ENCODE measurements at regions not wholly inside any gene's neighbourhood (a gene's known extent, or its start where the extent isn't known, plus 50 kb on each side); places are given as distances from the start of the nearest gene placed in this dataset.

DNA sequence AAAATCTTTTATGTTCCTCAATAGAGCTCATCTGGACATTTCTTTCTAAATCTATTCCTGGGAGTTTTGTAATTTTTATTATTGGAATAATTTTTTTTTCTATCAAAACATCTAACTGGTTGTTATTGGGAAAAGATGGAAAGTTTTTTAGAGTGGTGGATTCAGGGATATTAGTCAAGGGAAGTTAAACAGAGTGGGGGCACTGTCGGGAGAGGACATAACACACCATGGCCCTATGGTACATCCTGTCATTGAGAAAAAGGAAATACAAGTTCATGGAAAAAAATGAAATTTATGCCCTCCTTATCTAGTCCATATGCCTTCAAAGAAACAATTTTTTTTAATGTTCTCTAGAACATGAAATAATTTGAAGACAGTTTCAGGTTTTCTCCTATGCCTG, 96.3 kb upstream of the TSPAN5 start:
- no peak for DNase-seq

DNA sequence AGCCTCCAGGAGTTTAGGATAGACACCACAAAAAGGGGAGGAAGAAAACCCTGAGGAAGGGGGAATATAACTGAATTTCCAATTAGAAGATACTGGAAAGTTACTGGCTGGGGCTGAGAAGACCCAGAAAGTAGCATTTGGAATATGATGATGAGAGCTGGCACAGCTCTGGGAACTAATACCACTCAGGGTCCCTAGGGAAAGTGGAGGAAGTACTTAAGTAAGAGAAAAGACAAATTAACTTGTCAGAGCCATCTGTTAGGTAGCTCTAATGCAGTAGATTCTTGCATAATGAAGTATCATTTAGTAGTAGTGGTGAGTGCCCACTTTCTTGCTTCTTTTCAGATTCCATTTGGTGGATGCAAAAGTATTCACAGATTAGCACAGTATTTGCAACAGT, 90.8 kb upstream of the TSPAN5 start:
- no peak for DNase-seq

DNA sequence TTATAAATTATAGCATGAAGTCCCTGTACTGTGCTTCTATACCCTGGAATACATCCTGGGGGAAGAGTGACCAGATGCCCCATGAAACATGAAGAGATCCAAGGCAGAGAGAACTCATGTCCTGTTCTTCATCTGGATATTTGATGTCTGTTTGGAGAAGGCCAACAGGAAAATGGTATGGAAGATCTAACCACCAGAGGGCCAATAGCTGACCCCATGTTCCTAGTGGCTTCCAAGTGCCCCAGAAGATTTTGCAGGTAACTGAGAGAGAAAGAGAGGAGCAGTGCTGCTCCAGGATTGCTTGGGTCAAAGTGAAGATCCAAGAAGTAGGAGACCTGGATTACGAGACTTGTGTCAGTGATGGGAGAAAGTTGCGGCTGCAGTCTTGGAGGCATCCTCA, 90.2 kb upstream of the TSPAN5 start:
- DNase-seq: no peak

DNA sequence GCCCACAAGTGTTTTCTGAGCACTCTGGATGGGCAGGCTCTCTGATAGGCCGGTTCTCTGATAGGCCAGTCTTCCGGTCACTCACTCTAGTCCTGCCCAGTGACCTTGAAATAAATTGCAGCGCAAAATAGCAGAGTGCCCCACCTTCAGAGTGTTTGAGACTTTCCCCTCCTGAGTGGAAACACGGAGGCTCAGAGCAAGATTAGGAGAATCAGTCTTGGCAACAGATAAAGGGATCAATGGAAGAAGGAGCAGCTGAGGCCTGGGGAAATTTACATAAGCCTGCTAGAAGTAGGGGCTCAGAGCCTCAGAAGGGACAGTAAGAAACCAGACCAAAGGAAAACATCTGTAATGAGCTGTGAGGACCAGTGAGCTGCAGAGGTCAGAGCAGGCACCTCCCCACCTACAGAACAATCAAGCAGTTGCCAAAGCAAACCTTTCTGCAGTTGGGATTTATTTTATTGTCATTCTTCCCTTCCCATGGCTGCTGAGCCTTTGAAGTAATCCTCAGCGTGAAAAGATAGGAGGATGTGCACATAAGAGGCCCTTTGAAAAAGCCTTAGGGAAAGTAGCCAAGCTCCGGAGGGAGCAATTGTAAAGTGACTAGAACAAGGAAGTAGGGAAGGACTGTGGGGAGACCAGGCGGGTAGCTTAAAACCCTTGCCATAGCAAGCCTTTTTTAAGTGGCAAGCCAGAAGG, 89.1 kb upstream of the TSPAN5 start:
- no peak for DNase-seq

DNA sequence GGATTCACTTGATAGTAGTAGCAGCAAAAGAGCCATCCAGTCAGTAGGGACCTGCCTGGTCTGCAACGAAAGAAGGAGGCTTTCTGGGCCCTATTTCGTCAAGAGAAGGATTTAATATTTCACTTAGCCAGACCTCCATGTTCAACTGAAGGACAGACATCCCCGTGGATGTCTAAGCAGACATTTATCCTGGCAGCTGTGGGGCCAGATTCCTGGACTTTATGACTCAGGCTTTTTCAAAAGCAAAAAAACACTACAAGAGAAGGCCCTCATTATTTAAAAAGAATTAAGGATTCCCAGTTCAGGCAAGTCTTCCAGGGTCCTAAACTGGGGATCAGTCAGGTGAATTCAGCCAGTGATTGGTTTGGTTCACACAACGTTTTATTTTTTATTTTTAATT, 88.5 kb upstream of the TSPAN5 start:
- DNase-seq: no peak

DNA sequence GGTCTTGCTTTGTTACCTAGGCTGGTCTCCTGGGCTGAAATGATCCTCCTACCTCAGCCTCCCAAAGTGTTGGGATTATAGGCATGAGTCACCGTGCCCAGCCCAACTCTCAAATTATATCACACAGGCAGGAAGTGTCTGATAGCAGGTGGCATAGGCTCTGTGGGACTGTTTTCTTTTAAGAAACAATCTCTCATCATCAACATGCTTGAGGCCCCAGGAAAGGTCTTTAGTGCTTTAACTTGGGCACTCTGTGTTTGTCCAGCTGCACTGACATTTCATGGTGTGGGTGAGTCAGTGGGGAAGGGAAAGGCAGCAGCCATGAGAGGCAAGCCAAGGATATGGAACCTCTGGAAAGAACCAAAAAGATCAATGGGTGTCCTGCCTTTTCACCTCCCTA, 88.1 kb upstream of the TSPAN5 start:
- no peak for DNase-seq

DNA sequence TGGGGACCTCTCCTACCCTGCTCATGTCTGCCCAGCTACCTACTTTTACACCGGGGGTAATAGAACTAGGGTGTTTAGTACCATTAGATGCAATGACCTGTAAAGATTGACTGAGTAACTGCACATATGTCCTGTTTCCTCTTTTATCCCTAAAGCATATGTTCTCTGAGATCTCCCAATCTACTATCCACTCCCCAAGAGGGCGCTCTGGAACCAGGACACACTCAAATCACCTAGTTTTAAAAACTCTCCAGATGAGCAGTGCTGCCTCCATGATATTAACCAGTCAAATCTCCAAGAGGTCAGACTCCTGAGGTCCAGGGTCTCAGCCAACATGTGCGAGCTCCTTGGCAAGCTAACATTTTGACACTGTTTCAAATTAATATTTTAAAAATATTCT, 87.0 kb upstream of the TSPAN5 start:
- peak in 1 of 2 donors; percentile 9 for DNase-seq

DNA sequence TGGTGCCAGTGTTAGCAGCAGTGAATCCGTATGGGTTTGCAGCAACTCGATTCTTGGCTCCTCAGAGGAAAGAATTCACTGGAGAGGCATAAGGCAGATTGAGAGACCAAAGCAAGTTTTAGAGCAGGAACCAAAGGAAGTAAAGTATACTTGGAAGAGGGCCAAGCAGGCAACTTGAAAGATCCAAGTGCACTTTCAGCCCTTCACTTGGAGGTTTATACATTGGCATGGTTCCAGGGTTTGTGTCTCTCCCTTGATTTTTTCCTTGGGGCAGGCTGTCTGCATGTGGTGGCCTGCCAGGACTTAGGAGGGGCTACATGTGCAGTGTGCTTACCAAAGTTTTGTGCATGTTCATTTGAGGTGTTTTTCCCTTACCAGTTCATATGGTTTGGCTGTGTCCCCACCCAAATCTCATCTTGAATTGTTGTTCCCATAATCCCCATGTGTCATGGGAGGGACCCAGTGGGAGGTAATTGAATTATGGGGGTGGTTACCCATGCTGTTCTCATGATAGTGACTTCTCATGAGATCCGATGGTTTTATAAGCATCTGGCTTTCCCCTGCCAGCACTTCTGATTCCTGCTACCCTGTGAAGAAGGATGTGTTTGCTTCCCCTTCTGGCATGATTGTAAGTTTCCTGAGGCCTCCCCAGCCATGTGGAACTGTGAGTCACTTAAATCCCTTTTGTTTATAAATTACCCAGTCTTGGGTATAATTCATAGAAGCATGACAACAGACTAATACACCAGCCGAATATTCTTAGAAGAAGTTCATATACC, 86.2 kb upstream of the TSPAN5 start:
- DNase-seq: no peak

DNA sequence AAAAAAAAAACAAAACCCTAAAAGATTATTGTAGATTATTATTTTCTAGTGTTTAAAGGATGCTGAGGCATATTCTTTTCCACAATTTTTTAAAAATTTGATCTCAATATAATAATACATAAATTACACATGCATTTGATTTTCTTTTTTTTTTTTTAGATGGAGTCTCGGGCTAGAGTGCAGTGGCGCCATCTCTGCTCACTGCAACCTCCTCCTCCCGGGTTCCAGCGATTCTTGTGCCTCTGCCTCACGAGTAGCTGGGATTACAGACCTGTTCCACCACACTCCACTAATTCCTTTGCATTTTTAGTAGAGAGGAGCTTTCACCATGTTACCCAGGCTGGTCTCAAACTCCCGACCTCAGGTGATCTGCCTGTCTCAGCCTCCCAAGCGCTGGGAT, 83.5 kb upstream of the TSPAN5 start:
- DNase-seq: no peak

DNA sequence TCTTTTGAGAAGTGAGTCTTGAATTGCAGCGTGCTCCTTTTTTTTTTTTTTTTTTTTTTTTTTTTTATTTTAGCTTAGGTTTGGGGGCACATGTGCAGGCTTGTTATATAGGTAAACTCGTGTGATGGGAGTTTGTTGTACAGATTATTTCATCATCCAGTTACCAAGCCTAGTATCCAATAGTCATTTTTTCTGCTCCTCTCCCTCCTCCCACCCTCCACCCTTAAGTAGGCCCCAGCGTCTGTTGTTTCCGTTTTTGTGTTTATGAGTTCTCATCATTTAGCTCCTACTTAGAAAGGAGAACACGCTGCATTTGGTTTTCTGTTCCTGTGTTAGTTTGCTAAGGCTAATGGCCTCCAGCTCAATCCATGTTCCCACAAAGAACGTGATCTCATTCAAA, 81.3 kb upstream of the TSPAN5 start:
- DNase-seq: no peak

DNA sequence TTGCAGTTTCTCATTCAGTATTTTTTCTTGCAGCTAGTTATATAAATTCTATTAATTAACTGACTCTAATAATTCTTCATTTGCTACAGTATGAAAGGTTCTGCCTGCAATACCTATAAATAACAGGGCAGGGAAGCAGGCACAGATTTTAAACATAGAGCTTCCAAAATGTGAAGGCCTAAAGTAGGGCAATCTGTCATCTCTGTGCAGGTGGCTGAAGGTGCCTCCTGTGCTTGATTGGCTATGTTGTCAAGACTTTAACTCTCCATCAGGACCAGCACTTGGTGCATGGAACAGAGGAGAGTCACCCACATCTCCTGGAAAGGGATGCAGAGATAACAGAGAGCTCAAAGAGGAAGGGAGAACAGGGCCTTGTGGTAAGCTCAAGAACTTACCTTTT, 75.2 kb upstream of the TSPAN5 start:
- no peak for DNase-seq

DNA sequence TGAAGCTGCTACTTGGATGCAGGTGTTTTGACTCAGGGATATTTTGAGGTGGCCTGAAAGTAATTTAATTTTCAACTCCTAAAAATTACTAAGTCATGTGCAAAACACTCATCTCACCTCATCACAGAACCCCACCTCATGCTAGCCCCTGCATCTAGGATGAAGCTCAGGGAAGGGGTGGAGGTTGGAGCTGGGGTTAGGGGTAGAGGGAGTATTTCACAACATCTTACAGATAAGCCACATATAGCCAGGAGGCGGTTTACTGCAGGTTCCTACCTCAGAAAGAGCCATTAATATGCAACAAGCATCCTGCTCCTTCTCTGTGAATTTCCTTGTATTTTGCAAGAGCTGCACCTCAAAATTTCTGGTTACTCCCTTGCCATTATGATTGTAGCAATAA, 70.5 kb upstream of the TSPAN5 start:
- DNase-seq: no peak

DNA sequence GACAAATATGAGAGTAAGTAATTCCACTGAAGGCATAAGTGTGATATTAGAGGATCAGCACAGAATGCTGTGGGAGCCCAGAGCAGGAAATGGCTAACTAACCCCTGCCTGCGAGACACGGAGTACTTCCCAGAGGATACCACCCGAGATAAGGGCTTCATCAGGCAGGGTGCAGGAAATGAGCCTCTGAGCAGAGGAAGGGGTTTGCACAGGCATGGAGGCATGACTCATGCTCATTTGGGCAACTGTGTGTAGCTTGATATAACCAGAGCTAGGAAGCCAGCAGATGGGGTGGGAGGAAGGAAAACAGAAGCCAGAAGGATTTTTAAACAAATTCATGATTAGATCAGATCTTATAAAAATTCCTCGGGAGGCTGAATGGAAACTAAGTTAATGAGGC, 70.0 kb upstream of the TSPAN5 start:
- no peak for DNase-seq

DNA sequence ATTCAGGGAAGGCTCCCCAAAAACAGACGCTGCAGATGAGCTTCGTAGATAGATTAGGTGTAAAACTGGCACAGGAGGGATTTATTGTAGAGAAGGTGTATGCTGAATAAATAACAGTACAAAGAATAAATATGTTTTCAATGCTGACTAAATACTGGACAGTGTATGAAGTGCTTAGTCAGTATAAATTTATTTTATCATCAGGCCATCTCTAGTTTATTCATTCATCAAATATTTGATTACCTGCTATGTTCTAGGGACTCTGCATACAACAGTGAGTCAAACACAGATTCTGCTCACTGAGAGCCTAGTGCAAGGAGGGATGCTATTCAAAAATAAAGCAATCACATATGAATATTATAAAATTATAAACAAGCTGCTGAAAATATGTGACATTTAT, 63.6 kb upstream of the TSPAN5 start:
- DNase-seq: no peak

DNA sequence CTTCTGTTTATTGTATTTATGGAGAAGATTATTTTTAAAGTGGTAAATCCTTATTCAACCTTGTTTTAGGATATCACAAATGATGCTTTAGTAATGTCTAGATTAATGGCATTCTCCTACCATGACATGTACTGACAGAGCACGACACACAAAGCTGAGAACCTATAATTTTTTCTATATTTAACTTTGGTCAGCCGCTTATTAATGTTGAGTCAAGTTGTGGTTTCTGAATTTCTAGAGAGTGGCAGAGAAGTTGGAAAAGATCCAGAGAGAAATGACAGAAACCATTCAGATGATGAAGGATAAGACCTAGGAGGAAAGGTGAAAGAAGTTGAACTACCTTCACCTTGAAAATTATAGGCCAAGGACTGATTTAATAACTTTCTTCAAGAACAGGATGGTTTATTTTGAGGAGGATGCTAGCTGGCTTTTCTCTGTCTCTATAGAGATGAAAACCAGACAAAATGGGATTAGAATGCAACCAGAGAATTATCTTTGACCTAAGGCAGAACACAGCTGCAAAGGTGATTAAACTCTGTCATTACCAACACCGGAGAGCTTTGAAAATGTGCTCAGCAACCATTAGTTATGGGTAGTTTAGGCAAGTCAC, 62.6 kb upstream of the TSPAN5 start:
- DNase-seq: no peak

DNA sequence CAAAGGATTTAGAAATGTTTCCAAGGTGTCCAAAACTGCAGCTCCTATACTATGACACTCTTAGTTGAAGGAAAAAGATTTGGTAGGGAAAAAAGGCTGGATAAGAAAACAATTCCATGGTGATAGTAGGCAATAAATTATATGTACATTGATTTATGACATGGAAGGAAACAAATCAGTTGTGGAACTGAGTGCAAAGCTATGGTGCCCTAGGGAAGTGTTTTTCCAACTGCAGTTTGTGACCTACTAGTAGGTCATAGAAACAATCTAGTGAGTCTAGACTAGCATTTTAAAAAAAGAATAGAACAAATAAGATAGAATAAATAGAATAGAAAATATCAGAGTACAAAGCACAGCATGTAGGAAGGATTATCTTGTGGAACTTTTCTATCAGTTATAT, 58.4 kb upstream of the TSPAN5 start:
- DNase-seq: no peak

DNA sequence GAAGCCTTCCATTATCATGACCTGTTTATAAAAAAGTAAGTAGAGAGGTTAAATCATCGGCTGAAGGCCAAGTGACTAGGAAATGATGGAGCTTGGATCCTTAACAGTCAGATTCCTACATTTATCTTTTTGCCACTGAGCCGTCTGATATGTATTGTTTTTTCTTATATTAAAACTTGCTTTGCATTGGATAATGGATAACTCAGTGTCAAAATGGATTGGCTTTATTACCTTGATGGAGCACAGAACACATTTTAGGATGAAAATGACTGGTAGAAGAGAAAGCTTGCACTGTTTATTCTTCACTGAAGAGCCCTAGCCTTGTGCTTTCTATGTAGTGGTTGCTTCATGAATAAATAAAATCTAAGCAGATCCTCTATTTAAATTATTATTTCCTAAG, 54.2 kb upstream of the TSPAN5 start:
- no peak for DNase-seq

DNA sequence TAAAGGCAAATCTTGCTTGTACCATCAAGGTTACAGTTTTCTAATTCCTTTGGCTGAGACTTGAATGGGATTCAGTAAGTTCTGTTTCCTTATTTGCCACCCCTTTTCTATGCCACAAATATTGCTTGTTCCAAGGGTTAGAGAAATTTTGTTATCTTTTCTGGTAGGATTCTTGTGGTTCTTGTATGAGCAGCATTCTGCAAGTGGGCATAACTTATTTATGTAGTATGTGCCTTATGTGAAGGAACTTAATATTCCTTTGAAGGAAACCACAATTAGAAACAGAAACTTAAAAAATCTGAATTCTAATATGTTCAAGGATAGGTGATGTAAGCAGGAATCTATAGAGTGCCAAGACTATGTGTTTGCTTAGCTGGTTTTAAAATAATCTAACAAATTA, 53.1 kb upstream of the TSPAN5 start:
- no peak for DNase-seq

DNA sequence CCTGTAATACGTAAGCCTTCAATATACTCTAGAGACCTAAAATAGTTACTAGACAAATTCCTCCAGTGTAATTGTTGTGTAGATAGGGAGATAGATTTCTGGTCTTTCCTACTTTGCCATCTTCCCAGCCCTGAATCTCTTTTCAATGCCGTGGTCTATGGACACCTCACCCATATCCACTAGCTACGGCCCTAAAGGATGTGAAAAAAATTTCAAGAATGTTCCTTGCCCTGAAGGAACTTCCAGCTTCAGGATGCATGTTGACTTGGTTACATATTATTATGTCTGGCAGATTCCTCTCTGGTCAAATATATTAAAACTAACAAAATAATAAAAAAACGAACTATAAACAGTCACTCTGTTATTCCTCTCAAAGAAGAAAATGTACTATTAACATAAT, 52.4 kb upstream of the TSPAN5 start:
- DNase-seq: no peak
